ENCODE measurements at regions not wholly inside any gene's neighbourhood (a gene's known extent, or its start where the extent isn't known, plus 50 kb on each side); places are given as distances from the start of the nearest gene placed in this dataset.

- Histone ChIP-seq H3K4me2 (ENCODE audit: low read length) (no peak overlapping the region), H2AFZ (ENCODE audit: low read depth, low read length) (no peak overlapping the region), H3K4me3 (ENCODE audit: low read length) (no peak overlapping the region), H3K27ac (ENCODE audit: low read length) (no peak overlapping the region), H3K9ac (ENCODE audit: low read length) (no peak overlapping the region), H3F3A (ENCODE audit: insufficient read depth, low read length, poor library complexity, severe bottlenecking) (no peaks in the 10 kb centered on the region), H4K20me1 (ENCODE audit: insufficient read depth) (no peaks in the 10 kb centered on the region), H3K79me2 (replicated peaks; ENCODE audit: insufficient read depth, low read length) (no peaks in the 10 kb centered on the region), H3K9me3 (ENCODE audit: low read length) (no peaks in the 10 kb centered on the region), H3K27me3 (ENCODE audit: insufficient read depth, low read depth, low read length) (no peaks in the 10 kb centered on the region), H3K9me2 (ENCODE audit: insufficient read depth, low read length) (no peaks in the 10 kb centered on the region), H3K36me3 (ENCODE audit: insufficient read depth, low read length) (no peaks in the 10 kb centered on the region)
- TF ChIP-seq TAF1 (IDR thresholded peaks at IDR 0.05; ENCODE audit: low read depth): no peak
- TF ChIP-seq CTCF (IDR thresholded peaks at IDR 0.05; ENCODE audit: poor library complexity, severe bottlenecking): no peak
- TF ChIP-seq EP300 (conservative IDR thresholded peaks at IDR 0.05; ENCODE audit: poor library complexity, severe bottlenecking): no peak
- no peak for TF ChIP-seq EZH2 (IDR thresholded peaks at IDR 0.05; ENCODE audit: borderline replicate concordance, insufficient read depth, low read length, poor library complexity, severe bottlenecking)
- no peak for TF ChIP-seq SMC3 (conservative IDR thresholded peaks at IDR 0.05; ENCODE audit: poor library complexity)
These were observed 140.9 kb upstream of the KLF3 start for GRCh38 chr4:38523054-38523453.

GRCh38 chr4:38523524-38524448 is 140.2 kb upstream of the KLF3 start:
- H3K9me2 ChIP-seq (ENCODE audit: insufficient read depth, low read length): no peaks in the 10 kb centered on the region
- H3F3A ChIP-seq (ENCODE audit: insufficient read depth, low read length, poor library complexity, severe bottlenecking): no peaks in the 10 kb centered on the region
- no peaks in the 10 kb centered on the region for H3K9me3 ChIP-seq (ENCODE audit: low read length)
- no peak for TF ChIP-seq EZH2 (IDR thresholded peaks at IDR 0.05; ENCODE audit: borderline replicate concordance, insufficient read depth, low read length, poor library complexity, severe bottlenecking)
- TF ChIP-seq RAD21 (conservative IDR thresholded peaks at IDR 0.05): no peak
- no peak for TF ChIP-seq CTCF (IDR thresholded peaks at IDR 0.05; ENCODE audit: poor library complexity, severe bottlenecking)
- no peak for TF ChIP-seq TAF1 (IDR thresholded peaks at IDR 0.05; ENCODE audit: low read depth)
- TF ChIP-seq EP300 (conservative IDR thresholded peaks at IDR 0.05; ENCODE audit: poor library complexity, severe bottlenecking): no peak
- no peak for TF ChIP-seq REST (IDR thresholded peaks at IDR 0.05; ENCODE audit: borderline replicate concordance)
- no peak for TF ChIP-seq POLR2AphosphoS5 (IDR thresholded peaks at IDR 0.05)
- TF ChIP-seq MXI1 (conservative IDR thresholded peaks at IDR 0.05; ENCODE audit: poor library complexity, severe bottlenecking): no peak
- TF ChIP-seq SMC3 (conservative IDR thresholded peaks at IDR 0.05; ENCODE audit: poor library complexity): no peak
- no peak overlapping the region for H3K9ac ChIP-seq (ENCODE audit: low read length)
- no peak overlapping the region for H3K4me2 ChIP-seq (ENCODE audit: low read length)
- H3K4me3 ChIP-seq (ENCODE audit: low read length): no peak overlapping the region
- H3K27me3 ChIP-seq (ENCODE audit: insufficient read depth, low read depth, low read length): no peaks in the 10 kb centered on the region
- no peaks in the 10 kb centered on the region for H3K79me2 ChIP-seq (replicated peaks; ENCODE audit: insufficient read depth, low read length)
- H2AFZ ChIP-seq (ENCODE audit: low read depth, low read length): no peak overlapping the region
- no peaks in the 10 kb centered on the region for H4K20me1 ChIP-seq (ENCODE audit: insufficient read depth)
- no peak overlapping the region for H3K27ac ChIP-seq (ENCODE audit: low read length)
- no peaks in the 10 kb centered on the region for H3K36me3 ChIP-seq (ENCODE audit: insufficient read depth, low read length)
